Endothelial cell (in vitro differentiated cells): ENCODE measurements at regions not wholly inside any gene's neighbourhood (a gene's known extent, or its start where the extent isn't known, plus 50 kb on each side); places are given as distances from the start of the nearest gene placed in this dataset.
"Not testable (repeated sequence)": the region's sequence is repeated elsewhere in the genome, so short reads cannot be mapped to it uniquely, and the experiment has no call there.

Source experiments
- DNase-seq: peaks from one replicate; pipeline ENCODE4 v3.0.0; 2021; ENCODE audit warnings: low spot score
- H3K27ac Mint-ChIP-seq: one replicate; pipeline ENCODE4 v1.8.0; 2021; ENCODE audit warnings: mixed read lengths, inconsistent platforms; ENCODE audit not compliant: unreplicated experiment
- H3K27me3 Mint-ChIP-seq: one replicate; pipeline ENCODE4 v1.8.0; 2021; ENCODE audit warnings: mild to moderate bottlenecking, moderate library complexity, mixed read lengths, inconsistent platforms; ENCODE audit not compliant: unreplicated experiment
- H3K36me3 Mint-ChIP-seq: one replicate; pipeline ENCODE4 v1.8.0; 2021; ENCODE audit warnings: mild to moderate bottlenecking, low read depth, mixed read lengths, inconsistent platforms; ENCODE audit not compliant: unreplicated experiment
- H3K4me1 Mint-ChIP-seq: one replicate; pipeline ENCODE4 v1.8.0; 2021; ENCODE audit warnings: mild to moderate bottlenecking, mixed read lengths, inconsistent platforms; ENCODE audit not compliant: unreplicated experiment
- H3K4me3 Mint-ChIP-seq: one replicate; pipeline ENCODE4 v1.8.0; 2021; ENCODE audit warnings: mild to moderate bottlenecking, mixed read lengths, inconsistent platforms; ENCODE audit not compliant: unreplicated experiment
- H3K9me3 Mint-ChIP-seq: one replicate; pipeline ENCODE4 v1.8.0; 2021; ENCODE audit warnings: mixed read lengths, inconsistent platforms; ENCODE audit not compliant: unreplicated experiment
- TF ChIP-seq, protein P1 (sequence below): fragments of 200-600 bp; sonication (generic); IDR thresholded peaks from one replicate; pipeline ENCODE4 v1.5.0; 2021; ENCODE audit warnings: antibody characterized with exemption; ENCODE audit not compliant: unreplicated experiment

- Mint-ChIP-seq H3K36me3 (no peaks in the 10 kb centered on the region), H3K4me3 (no peak overlapping the region), H3K27ac (no peak overlapping the region), H3K4me1 (no peaks in the 10 kb centered on the region), H3K27me3 (no peaks in the 10 kb centered on the region), H3K9me3 (no peaks in the 10 kb centered on the region)
- DNase-seq, result no peak
- TF ChIP-seq, protein P1, sequence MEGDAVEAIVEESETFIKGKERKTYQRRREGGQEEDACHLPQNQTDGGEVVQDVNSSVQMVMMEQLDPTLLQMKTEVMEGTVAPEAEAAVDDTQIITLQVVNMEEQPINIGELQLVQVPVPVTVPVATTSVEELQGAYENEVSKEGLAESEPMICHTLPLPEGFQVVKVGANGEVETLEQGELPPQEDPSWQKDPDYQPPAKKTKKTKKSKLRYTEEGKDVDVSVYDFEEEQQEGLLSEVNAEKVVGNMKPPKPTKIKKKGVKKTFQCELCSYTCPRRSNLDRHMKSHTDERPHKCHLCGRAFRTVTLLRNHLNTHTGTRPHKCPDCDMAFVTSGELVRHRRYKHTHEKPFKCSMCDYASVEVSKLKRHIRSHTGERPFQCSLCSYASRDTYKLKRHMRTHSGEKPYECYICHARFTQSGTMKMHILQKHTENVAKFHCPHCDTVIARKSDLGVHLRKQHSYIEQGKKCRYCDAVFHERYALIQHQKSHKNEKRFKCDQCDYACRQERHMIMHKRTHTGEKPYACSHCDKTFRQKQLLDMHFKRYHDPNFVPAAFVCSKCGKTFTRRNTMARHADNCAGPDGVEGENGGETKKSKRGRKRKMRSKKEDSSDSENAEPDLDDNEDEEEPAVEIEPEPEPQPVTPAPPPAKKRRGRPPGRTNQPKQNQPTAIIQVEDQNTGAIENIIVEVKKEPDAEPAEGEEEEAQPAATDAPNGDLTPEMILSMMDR, result no peak
Measured at GRCh38 chr14:42508209-42508946, 901.7 kb downstream of the LRFN5 start.

GRCh38 chr14:42504433-42504832 lies 897.8 kb downstream of the LRFN5 start:
- Mint-ChIP-seq H3K4me1 (no peaks in the 10 kb centered on the region), H3K4me3 (no peak overlapping the region), H3K27me3 (no peaks in the 10 kb centered on the region), H3K9me3 (no peaks in the 10 kb centered on the region), H3K36me3 (no peaks in the 10 kb centered on the region), H3K27ac (no peak overlapping the region)
- no peak for DNase-seq
- TF ChIP-seq, protein P1, result no peak

DNA sequence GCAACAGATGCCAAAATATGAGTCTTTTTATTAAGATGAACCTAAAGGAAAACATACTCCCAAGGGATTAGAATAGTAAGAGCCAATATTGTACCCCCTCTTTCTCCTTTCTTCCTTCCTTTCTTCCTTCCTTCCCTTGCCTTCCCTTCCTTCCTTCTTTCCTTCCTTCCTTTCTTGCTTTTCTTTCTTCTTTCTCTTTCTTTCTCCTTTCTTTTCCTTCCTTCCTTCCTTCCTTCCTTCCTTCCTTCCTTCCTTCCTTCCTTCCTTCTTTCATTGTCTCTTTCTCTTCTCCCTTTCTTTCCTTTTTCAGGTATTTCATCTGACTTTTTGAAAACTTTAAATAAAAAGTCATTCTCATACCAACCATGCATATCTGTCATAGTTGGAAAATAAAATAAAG lies 892.5 kb downstream of the LRFN5 start:
- H3K9me3 Mint-ChIP-seq, result no peaks in the 10 kb centered on the region
- H3K4me3 Mint-ChIP-seq, result no peak overlapping the region
- H3K4me1 Mint-ChIP-seq, result no peaks in the 10 kb centered on the region
- no peak for DNase-seq
- no peaks in the 10 kb centered on the region for H3K36me3 Mint-ChIP-seq
- H3K27me3 Mint-ChIP-seq, result peaks cover 2% of the 10 kb centered on the region
- no peak overlapping the region for H3K27ac Mint-ChIP-seq
- TF ChIP-seq, protein P1, result no peak

DNA sequence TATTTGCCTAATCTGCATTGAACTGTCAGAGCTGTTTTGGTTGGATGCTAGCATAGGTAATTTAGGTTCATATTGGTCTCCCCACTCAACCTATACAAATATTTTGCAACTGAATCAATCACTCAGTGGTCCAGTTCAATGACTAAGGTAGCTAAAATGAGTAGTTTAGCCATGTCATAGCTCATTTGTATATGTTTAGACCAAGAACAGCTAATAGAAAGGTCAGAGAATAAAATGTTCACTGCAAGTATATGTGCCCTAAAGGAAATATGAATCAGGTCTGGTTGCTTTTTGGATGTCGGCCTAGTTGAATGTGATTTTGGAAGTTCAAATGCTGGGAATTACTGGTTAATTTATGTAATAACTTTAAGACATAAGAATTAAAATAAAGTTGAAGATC lies 883.9 kb downstream of the LRFN5 start:
- TF ChIP-seq, protein P1, result no peak
- Mint-ChIP-seq H3K36me3 (no peaks in the 10 kb centered on the region), H3K27me3 (no peaks in the 10 kb centered on the region), H3K4me1 (no peaks in the 10 kb centered on the region), H3K27ac (no peak overlapping the region), H3K9me3 (no peaks in the 10 kb centered on the region), H3K4me3 (no peak overlapping the region)
- DNase-seq, result no peak

- no peak for DNase-seq
- H3K27me3 Mint-ChIP-seq, result no peaks in the 10 kb centered on the region
- TF ChIP-seq, protein P1, result no peak
- no peak overlapping the region for H3K27ac Mint-ChIP-seq
- H3K4me3 Mint-ChIP-seq, result no peak overlapping the region
- no peaks in the 10 kb centered on the region for H3K36me3 Mint-ChIP-seq
- H3K4me1 Mint-ChIP-seq, result no peaks in the 10 kb centered on the region
- no peaks in the 10 kb centered on the region for H3K9me3 Mint-ChIP-seq
Measured at GRCh38 chr14:42488965-42489364, 882.3 kb downstream of the LRFN5 start.

DNA sequence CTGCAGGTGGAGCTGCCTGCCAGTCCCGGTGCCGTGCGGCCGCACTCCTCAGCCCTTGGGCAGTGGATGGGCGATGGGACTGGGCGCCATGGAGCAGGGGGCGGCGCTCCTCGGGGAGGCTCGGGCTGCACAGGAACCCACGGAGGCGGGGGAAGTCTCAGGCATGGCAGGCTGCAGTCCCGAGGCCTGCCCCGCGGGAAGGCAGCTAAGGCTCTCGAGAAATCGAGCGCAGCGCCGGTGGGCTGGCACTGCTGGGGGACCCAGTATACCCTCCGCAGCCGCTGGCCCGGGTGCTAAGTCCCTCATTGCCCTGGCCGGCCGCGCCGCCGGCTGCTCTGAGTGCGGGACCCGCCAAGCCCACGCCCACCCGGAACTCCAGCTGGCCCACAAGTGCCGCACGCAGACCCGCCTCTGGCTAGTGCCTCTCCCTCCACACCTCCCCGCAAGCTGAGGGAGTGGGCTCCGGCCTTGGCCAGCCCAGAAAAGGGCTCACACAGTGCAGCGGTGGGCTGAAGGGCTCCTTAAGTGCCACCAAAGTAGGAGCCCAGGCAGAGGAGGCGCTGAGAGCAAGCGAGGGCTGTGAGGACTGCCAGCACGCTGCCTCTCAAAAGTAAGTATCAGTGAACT lies 875.8 kb downstream of the LRFN5 start:
- not testable (repeated sequence) for DNase-seq, H3K36me3 Mint-ChIP-seq, H3K27me3 Mint-ChIP-seq, H3K4me3 Mint-ChIP-seq, H3K9me3 Mint-ChIP-seq, H3K4me1 Mint-ChIP-seq, H3K27ac Mint-ChIP-seq

- not testable (repeated sequence) for H3K4me1 Mint-ChIP-seq, DNase-seq, H3K9me3 Mint-ChIP-seq, H3K27me3 Mint-ChIP-seq, H3K27ac Mint-ChIP-seq, H3K4me3 Mint-ChIP-seq, H3K36me3 Mint-ChIP-seq
Measured at GRCh38 chr14:42481714-42482113, 875.0 kb downstream of the LRFN5 start.
